ENCODE measurements at regions not wholly inside any gene's neighbourhood (a gene's known extent, or its start where the extent isn't known, plus 50 kb on each side); places are given as distances from the start of the nearest gene placed in this dataset.

DNA sequence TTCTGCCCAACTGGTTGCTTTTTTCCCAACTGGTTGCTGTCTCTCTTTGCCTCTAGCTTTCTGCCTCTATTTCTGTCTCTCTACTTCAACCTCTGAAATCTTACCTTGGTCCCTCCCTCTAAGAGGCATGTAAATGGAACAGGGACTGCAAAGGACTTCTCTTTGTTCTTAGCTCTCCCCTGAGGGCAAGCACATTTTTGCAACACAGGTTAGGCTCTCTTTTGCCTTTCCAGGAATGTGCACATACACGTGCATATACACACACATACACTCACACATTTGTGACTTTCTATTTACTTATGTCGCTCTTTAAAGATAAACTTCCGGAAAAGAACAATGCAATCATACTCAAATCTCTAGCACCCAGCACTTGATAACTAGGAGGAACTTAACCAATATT, 262.6 kb upstream of the DDX18 start:
- TF ChIP-seq OSR1 (CRISPR knock-in tag; IDR thresholded peaks at IDR 0.05) (no peak), RARB (CRISPR knock-in tag; IDR thresholded peaks at IDR 0.05) (no peak), SNAI2 (CRISPR knock-in tag; IDR thresholded peaks at IDR 0.05) (no peak), TOX (CRISPR knock-in tag; IDR thresholded peaks at IDR 0.05; ENCODE audit: borderline replicate concordance) (no peak)
- TF ChIP-seq, protein P1, sequence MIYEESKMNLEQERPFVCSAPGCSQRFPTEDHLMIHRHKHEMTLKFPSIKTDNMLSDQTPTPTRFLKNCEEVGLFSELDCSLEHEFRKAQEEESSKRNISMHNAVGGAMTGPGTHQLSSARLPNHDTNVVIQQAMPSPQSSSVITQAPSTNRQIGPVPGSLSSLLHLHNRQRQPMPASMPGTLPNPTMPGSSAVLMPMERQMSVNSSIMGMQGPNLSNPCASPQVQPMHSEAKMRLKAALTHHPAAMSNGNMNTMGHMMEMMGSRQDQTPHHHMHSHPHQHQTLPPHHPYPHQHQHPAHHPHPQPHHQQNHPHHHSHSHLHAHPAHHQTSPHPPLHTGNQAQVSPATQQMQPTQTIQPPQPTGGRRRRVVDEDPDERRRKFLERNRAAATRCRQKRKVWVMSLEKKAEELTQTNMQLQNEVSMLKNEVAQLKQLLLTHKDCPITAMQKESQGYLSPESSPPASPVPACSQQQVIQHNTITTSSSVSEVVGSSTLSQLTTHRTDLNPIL (CRISPR knock-in tag; IDR thresholded peaks at IDR 0.05; ENCODE audit: low read depth), result no peak
- TF ChIP-seq, protein P2, sequence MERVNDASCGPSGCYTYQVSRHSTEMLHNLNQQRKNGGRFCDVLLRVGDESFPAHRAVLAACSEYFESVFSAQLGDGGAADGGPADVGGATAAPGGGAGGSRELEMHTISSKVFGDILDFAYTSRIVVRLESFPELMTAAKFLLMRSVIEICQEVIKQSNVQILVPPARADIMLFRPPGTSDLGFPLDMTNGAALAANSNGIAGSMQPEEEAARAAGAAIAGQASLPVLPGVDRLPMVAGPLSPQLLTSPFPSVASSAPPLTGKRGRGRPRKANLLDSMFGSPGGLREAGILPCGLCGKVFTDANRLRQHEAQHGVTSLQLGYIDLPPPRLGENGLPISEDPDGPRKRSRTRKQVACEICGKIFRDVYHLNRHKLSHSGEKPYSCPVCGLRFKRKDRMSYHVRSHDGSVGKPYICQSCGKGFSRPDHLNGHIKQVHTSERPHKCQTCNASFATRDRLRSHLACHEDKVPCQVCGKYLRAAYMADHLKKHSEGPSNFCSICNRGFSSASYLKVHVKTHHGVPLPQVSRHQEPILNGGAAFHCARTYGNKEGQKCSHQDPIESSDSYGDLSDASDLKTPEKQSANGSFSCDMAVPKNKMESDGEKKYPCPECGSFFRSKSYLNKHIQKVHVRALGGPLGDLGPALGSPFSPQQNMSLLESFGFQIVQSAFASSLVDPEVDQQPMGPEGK (CRISPR knock-in tag; IDR thresholded peaks at IDR 0.05; ENCODE audit: borderline replicate concordance), result no peak
